Duodenal mucosa (tissue), 2 donors: ENCODE measurements at regions not wholly inside any gene's neighbourhood (a gene's known extent, or its start where the extent isn't known, plus 50 kb on each side); places are given as distances from the start of the nearest gene placed in this dataset.

Source experiments
- H3K27ac ChIP-seq: one replicate; pipeline ENCODE4 v1.7.0; 2013; ENCODE audit warnings: low read depth, low read length
- H3K27me3 ChIP-seq, 2 donors: one replicate each; pipeline ENCODE4 v1.7.0; 2013; ENCODE audit warnings: low read length in 2 of 2, control low read depth in 1 of 2; ENCODE audit not compliant: insufficient read depth in 2 of 2, control insufficient read depth in 1 of 2
- H3K36me3 ChIP-seq, 2 donors: one replicate each; pipeline ENCODE4 v1.7.0; 2013; ENCODE audit warnings: low read length in 2 of 2, control low read depth in 1 of 2; ENCODE audit not compliant: insufficient read depth in 2 of 2, control insufficient read depth in 1 of 2
- H3K4me1 ChIP-seq, 2 donors: one replicate each; pipeline ENCODE4 v1.7.0; 2013; ENCODE audit warnings: low read length in 2 of 2, control low read depth in 1 of 2; ENCODE audit not compliant: insufficient read depth in 2 of 2, control insufficient read depth in 1 of 2
- H3K4me3 ChIP-seq, 2 donors: one replicate each; pipeline ENCODE4 v1.7.0; 2013; ENCODE audit warnings: low read length in 2 of 2, low read depth in 1 of 2
- H3K9ac ChIP-seq, 2 donors: one replicate each; pipeline ENCODE4 v1.7.0; 2013; ENCODE audit warnings: low read length in 2 of 2, low read depth in 1 of 2
- H3K9me3 ChIP-seq, 2 donors: one replicate each; pipeline ENCODE4 v1.7.0; 2013; ENCODE audit warnings: low read length in 2 of 2, control low read depth in 1 of 2; ENCODE audit not compliant: control insufficient read depth in 1 of 2

DNA sequence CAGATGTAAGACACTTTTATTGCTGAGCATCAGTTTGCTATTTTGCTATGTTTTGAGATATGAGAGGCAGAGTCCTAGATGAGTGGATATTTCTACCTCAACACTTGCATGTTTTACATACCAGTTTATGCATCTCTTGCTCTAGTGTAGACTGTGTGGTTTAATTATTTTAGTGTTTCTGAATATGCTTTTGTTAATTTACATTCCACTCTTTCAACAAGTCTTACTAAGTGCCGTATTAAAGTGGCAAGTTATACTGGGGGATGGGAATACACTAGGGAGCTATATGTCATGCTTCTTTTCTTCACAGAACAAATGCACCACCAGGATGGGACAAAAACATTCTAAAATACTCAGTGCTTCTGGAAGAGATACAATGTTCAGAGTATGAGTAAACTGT is 507.7 kb upstream of the PRMT6 start:
- Histone ChIP-seq H3K27me3 (no peaks in the 10 kb centered on the region), H3K9ac (no peak overlapping the region), H3K27ac (no peak overlapping the region), H3K9me3 (peaks cover 9 to 16% of the 10 kb centered on the region in 2 donors), H3K4me3 (no peak overlapping the region), H3K36me3 (no peaks in the 10 kb centered on the region), H3K4me1 (no peaks in the 10 kb centered on the region)

DNA sequence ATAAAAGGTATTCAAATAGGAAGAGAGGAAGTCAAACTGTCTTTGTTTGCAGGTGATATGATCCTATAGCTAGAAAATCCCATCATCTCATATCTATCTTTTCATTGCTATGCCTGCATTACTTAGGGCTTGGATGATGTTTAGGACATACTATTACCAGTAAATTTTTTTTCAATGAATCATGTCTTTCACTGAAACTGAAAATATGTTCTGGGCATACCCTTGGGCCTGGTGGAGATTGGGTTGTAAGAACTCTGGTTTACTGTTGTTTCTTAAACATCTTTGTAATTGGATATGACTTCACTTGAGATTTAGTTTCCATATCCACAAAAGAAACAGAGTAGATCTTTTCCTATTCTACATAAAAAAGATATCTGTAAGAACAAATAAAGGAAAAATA is 502.2 kb upstream of the PRMT6 start:
- Histone ChIP-seq H3K9ac (no peak overlapping the region), H3K27ac (no peak overlapping the region), H3K36me3 (no peaks in the 10 kb centered on the region), H3K27me3 (no peaks in the 10 kb centered on the region), H3K4me3 (no peak overlapping the region), H3K4me1 (no peaks in the 10 kb centered on the region), H3K9me3 (peaks cover 7 to 12% of the 10 kb centered on the region in 2 donors)

DNA sequence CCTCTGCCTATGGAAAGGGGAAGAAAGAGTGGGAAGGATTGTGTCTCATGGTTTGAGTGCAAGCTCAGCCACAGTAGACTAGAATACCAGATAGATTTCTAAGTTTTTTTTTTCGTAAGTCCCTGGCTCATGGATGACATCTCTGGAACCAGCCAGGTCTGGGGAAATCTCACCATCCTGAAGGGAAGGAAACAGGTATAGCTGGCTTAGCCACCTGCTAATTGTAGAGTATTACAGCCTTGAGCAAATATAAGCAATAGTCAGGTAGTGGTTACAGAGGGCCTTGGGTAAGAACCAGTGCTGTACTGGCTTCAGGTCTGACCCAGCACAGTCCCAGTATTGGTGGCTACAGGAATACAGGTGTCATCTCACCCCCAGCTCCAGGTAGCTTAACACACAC is 500.9 kb upstream of the PRMT6 start:
- Histone ChIP-seq H3K36me3 (no peaks in the 10 kb centered on the region), H3K4me3 (no peak overlapping the region), H3K4me1 (no peaks in the 10 kb centered on the region), H3K9me3 (peaks cover 11 to 12% of the 10 kb centered on the region in 2 donors), H3K27me3 (no peaks in the 10 kb centered on the region), H3K27ac (no peak overlapping the region), H3K9ac (no peak overlapping the region)

DNA sequence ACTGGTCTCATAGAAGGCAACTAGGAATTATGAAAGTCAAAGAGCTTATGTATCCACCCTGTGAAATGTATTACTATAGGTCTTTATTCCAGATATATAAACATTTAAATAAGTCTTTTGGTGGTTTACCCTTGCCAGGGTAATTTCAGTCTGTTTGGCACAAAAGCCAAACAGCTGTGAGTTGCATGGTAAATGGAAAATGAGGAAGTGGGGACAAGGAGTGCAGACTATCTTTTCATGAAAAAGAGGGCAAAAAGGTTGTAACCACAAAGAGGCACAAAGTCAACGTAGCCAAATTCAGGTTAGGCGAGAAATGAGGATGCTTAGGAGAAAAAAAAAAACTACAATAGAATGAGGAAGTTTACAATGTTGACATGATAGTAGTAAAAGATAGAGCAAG is 492.3 kb upstream of the PRMT6 start:
- Histone ChIP-seq H3K9ac (no peak overlapping the region), H3K27me3 (no peaks in the 10 kb centered on the region), H3K4me1 (no peaks in the 10 kb centered on the region), H3K4me3 (no peak overlapping the region), H3K36me3 (no peaks in the 10 kb centered on the region), H3K9me3 (peaks cover 0 to 5% of the 10 kb centered on the region in 2 donors), H3K27ac (no peak overlapping the region)

DNA sequence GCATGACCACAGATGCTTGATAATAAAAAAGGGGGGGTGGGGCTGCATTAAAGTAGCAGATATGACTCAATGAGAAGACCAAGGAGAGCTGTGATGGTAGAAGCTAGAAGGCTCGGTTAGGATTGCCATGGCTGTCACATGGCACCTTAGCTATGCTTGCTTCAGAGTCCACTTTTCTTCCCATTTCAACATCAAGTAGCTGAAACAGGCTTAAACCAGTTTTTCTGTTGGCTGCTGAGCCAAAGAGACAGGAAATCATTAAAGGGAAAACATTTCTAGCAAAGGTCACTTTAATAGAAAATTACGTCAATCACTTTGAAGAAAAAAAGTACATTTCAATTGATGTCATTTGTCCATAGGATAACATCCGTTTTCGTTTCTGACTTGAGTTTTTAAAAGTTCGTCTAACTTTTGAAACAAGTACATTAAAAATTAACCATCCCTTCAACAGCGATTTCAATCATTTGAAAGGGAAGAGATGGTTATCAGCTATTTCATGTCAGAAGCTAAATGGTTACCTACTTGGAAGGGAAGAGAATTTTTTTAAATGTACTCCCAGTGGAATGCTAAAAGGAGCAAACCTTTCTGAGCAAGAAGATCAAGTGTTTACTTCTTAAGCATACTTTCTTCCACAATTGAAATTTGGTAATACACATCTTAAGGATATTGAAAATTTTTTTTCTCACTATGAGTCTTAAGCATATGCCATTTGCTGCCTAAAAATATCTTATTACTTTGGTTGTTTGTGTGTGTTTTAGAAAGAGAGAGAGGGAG is 488.1 kb upstream of the PRMT6 start:
- Histone ChIP-seq H3K9ac (no peak overlapping the region), H3K4me1 (no peaks in the 10 kb centered on the region), H3K4me3 (no peak overlapping the region), H3K27me3 (no peaks in the 10 kb centered on the region), H3K9me3 (no peaks in the 10 kb centered on the region), H3K27ac (no peak overlapping the region), H3K36me3 (no peaks in the 10 kb centered on the region)

DNA sequence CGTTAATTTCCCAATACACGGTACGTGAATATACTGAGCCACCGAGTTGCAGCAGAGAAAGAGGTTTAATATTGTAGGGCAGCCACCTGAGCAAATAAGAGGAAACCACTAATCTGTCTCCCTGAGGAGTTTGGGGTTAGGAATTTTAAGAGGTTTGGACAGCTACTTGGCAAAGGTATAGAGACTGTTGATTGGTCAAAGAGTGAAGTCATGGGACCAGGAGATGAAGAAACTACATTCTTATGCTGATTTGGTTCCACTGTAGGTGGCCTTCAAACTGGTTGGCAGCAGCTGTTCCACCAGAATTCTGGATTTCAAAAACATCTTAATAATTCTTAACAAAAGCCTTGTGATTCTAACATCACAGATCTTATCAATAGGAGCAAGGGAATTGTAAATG is 485.4 kb upstream of the PRMT6 start:
- Histone ChIP-seq H3K4me1 (no peaks in the 10 kb centered on the region), H3K9me3 (no peaks in the 10 kb centered on the region), H3K4me3 (no peak overlapping the region), H3K9ac (no peak overlapping the region), H3K36me3 (no peaks in the 10 kb centered on the region), H3K27me3 (no peaks in the 10 kb centered on the region), H3K27ac (no peak overlapping the region)

DNA sequence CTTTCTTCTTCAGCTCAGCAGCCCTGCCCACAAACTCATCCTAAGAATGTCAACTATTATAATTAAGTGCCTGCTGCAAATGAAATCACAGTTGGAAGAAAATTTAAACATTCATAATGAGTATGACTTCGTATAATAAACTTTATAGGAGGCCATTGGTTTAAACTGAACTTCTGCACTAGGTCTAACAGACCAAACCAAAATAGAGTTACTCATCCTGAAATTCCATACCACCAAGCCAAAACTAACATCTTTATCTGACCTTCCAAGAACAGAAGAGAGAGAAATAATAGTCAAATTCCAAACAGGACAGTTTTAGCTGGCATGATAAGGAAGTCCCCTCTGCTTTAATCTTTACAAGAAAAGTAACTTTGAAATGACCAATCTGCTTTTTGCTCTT is 472.4 kb upstream of the PRMT6 start:
- H3K27me3 ChIP-seq = no peaks in the 10 kb centered on the region

DNA sequence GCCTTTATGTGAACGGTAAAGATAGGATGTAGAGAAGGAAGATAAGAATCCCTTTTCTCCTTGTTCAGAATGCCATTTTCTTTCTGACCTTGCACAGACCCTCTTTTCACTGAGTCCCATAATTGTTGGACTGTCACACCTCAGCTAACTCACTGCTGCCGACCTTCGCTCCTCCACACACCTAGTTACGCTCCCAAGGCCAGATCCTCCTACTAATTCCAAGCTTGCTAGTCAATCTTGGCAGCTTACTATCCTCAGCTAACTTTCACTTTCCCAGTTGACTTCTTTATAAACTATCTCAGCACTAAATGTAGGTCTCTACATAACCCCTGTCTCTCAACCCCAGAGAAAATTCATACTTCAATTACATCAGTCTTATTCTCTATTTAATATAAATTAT is 471.8 kb upstream of the PRMT6 start:
- H3K27me3 ChIP-seq = no peaks in the 10 kb centered on the region
- no peaks in the 10 kb centered on the region for H3K36me3 ChIP-seq
- H3K27ac ChIP-seq = no peak overlapping the region
- no peaks in the 10 kb centered on the region for H3K4me1 ChIP-seq
- H3K9ac ChIP-seq = no peak overlapping the region
- H3K9me3 ChIP-seq = peaks cover 0 to 2% of the 10 kb centered on the region in 2 donors
- no peak overlapping the region for H3K4me3 ChIP-seq

More for the DNA sequence above, 472.4 kb upstream of the PRMT6 start:
- H3K4me1 ChIP-seq = no peaks in the 10 kb centered on the region
- peaks cover 0 to 2% of the 10 kb centered on the region in 2 donors for H3K9me3 ChIP-seq
- no peak overlapping the region for H3K27ac ChIP-seq
- no peak overlapping the region for H3K4me3 ChIP-seq
- H3K9ac ChIP-seq = no peak overlapping the region
- no peaks in the 10 kb centered on the region for H3K36me3 ChIP-seq

DNA sequence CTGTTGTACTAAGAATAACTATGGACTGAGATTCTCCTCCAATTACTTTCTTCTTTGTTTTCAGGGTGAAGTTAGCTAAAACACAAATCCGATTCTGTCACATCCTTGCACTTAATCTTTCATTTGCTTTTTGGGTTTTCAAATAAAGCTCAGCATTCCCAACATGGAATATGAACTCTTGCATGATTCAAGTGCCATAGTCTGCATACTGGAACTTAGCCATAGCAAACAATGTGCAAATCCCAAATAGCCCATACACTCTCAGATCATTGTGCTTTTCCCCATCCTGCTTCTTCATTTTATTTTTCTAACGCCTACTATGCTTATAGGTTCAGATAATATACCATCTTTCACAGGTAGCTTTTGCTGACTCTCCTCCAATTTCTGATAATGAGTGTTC is 455.8 kb upstream of the PRMT6 start:
- Histone ChIP-seq H3K27me3 (no peaks in the 10 kb centered on the region), H3K9ac (no peak overlapping the region), H3K27ac (no peak overlapping the region), H3K4me1 (no peaks in the 10 kb centered on the region), H3K4me3 (no peak overlapping the region), H3K36me3 (no peaks in the 10 kb centered on the region), H3K9me3 (no peaks in the 10 kb centered on the region)

DNA sequence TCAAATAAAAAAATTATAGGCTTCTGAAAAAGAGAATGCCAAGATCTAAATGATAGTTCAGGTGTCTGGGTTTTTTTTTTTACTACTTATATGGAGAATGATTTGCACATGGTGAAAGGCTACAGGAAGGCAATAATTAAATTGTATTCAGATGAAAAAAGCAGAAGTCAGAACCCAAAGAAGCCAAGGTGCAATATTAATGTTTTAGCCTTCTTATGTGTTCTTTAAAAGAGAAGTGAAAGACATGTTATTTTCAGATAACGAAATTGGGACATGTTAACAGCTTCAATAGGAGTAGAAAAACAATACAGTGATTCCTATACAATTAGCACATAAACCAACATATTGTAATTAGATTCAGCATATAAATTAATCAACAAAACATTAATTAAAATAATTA is 452.9 kb upstream of the PRMT6 start:
- Histone ChIP-seq H3K9me3 (no peaks in the 10 kb centered on the region), H3K9ac (no peak overlapping the region), H3K27ac (no peak overlapping the region), H3K4me3 (no peak overlapping the region), H3K4me1 (no peaks in the 10 kb centered on the region), H3K27me3 (no peaks in the 10 kb centered on the region), H3K36me3 (no peaks in the 10 kb centered on the region)
